ENCODE measurements at regions not wholly inside any gene's neighbourhood (a gene's known extent, or its start where the extent isn't known, plus 50 kb on each side); places are given as distances from the start of the nearest gene placed in this dataset.

- RAD21 ChIA-PET (ENCODE audit: unreplicated experiment) = no interaction called here
- H3K79me2 ChIP-seq (ENCODE audit: control insufficient read depth, insufficient read depth, low read length) = no peaks in the 10 kb centered on the region
- H3K4me3 ChIP-seq = no peak overlapping the region
- H3K27ac ChIP-seq (ENCODE audit: control insufficient read depth, insufficient read depth) = no peak overlapping the region
- H3K4me1 ChIP-seq (ENCODE audit: control insufficient read depth, insufficient read depth, low read length) = no peaks in the 10 kb centered on the region
- FAIRE-seq (no peak), ATAC-seq (no peak), DNase-seq (ENCODE audit: low read depth, low spot score) (no peak)
- no peaks in the 10 kb centered on the region for H3K27me3 ChIP-seq (replicated peaks in 1 of 2; ENCODE audit: control insufficient read depth in 2 of 2, insufficient read depth in 2 of 2, low read length in 1 of 2)
- H4K20me1 ChIP-seq (ENCODE audit: control insufficient read depth, insufficient read depth) = no peaks in the 10 kb centered on the region
- no peaks in the 10 kb centered on the region; the same call in 2 of the 3 replicates for H3K9me3 ChIP-seq (replicated peaks; ENCODE audit: control insufficient read depth, insufficient read depth, low read length)
- CTCF ChIA-PET = no interaction called here
- H3K9ac ChIP-seq (ENCODE audit: control insufficient read depth, insufficient read depth, low read length) = no peak overlapping the region
- intact Hi-C loops (cut with micrococcal nuclease; ENCODE audit: unreplicated experiment) (no loop called here), in situ Hi-C loops (cut with MboI) (no loop called here)
- no TSS peak for BruUV-seq (replicated peaks)
- SMC1A ChIA-PET (ENCODE audit: uncharacterized antibody, unreplicated experiment) = no interaction called here
- H2AFZ ChIP-seq (ENCODE audit: control insufficient read depth, low read depth, low read length) = no peak overlapping the region
- TF ChIP-seq CBX3 (IDR thresholded peaks at IDR 0.05; ENCODE audit: borderline replicate concordance, low read depth) = no peak
- no peaks in the 10 kb centered on the region for H3K36me3 ChIP-seq (ENCODE audit: control insufficient read depth in 2 of 2, insufficient read depth in 2 of 2, low read length in 1 of 2)
- POLR2A ChIA-PET = no interaction called here
- H3K4me2 ChIP-seq (ENCODE audit: control insufficient read depth, insufficient read depth) = no peak overlapping the region
Measured at GRCh38 chr21:22164912-22165311, 1166.7 kb downstream of the NCAM2 start.

- SMC1A ChIA-PET (ENCODE audit: uncharacterized antibody, unreplicated experiment) = no interaction called here
- CTCF ChIA-PET = no interaction called here
- no peak overlapping the region for H3K9ac ChIP-seq (ENCODE audit: control insufficient read depth, insufficient read depth, low read length)
- H3K27me3 ChIP-seq (replicated peaks in 1 of 2; ENCODE audit: control insufficient read depth in 2 of 2, insufficient read depth in 2 of 2, low read length in 1 of 2) = no peaks in the 10 kb centered on the region
- H3K4me2 ChIP-seq (ENCODE audit: control insufficient read depth, insufficient read depth) = no peak overlapping the region
- H3K4me3 ChIP-seq = no peak overlapping the region
- no peak overlapping the region for H3K27ac ChIP-seq (ENCODE audit: control insufficient read depth, insufficient read depth)
- TF ChIP-seq FOXK2 (IDR thresholded peaks at IDR 0.05) = no peak
- no peak for TF ChIP-seq HCFC1 (IDR thresholded peaks at IDR 0.05; ENCODE audit: low read length)
- TF ChIP-seq SP1 (IDR thresholded peaks at IDR 0.05; ENCODE audit: low read depth, low read length) = no peak
- no peak for TF ChIP-seq SKIL (IDR thresholded peaks at IDR 0.05; ENCODE audit: low read depth, poor library complexity, severe bottlenecking)
- no peak for TF ChIP-seq NR2C1 (IDR thresholded peaks at IDR 0.05)
- TF ChIP-seq HDAC2 (IDR thresholded peaks at IDR 0.05) = no peak
- no peak for TF ChIP-seq RUNX3 (IDR thresholded peaks at IDR 0.05; ENCODE audit: low read length)
- TF ChIP-seq ZNF24 (IDR thresholded peaks at IDR 0.05) = no peak
- no peak for TF ChIP-seq BCL11A (IDR thresholded peaks at IDR 0.05; ENCODE audit: low read depth, low read length)
- no peak for TF ChIP-seq CBFB (IDR thresholded peaks at IDR 0.05; ENCODE audit: low read depth)
- no peak for TF ChIP-seq CEBPB (IDR thresholded peaks at IDR 0.05; ENCODE audit: borderline replicate concordance in 1 of 2, low read depth in 2 of 2, low read length in 2 of 2)
- no peak overlapping the region for H2AFZ ChIP-seq (ENCODE audit: control insufficient read depth, low read depth, low read length)
- POLR2A ChIA-PET = no interaction called here
- FAIRE-seq (no peak), ATAC-seq (no peak), DNase-seq (ENCODE audit: low read depth, low spot score) (no peak)
- no peaks in the 10 kb centered on the region for H3K36me3 ChIP-seq (ENCODE audit: control insufficient read depth in 2 of 2, insufficient read depth in 2 of 2, low read length in 1 of 2)
- no peaks in the 10 kb centered on the region for H3K4me1 ChIP-seq (ENCODE audit: control insufficient read depth, insufficient read depth, low read length)
- BruUV-seq (replicated peaks) = no TSS peak
- no peaks in the 10 kb centered on the region; the same call in 2 of the 3 replicates for H3K9me3 ChIP-seq (replicated peaks; ENCODE audit: control insufficient read depth, insufficient read depth, low read length)
- H3K79me2 ChIP-seq (ENCODE audit: control insufficient read depth, insufficient read depth, low read length) = no peaks in the 10 kb centered on the region
- RAD21 ChIA-PET (ENCODE audit: unreplicated experiment) = no interaction called here
- no peaks in the 10 kb centered on the region for H4K20me1 ChIP-seq (ENCODE audit: control insufficient read depth, insufficient read depth)
- in situ Hi-C loops (cut with MboI) (no loop called here), intact Hi-C loops (cut with micrococcal nuclease; ENCODE audit: unreplicated experiment) (no loop called here)
- 0% methylated on average over 1 of the region's 1 CpG for WGBS (ENCODE audit: insufficient coverage, insufficient replicate concordance, low lambda C conversion rate, missing lambda C conversion rate)
Measured at GRCh38 chr21:22174746-22175145, 1176.5 kb downstream of the NCAM2 start.
